Mesendoderm (in vitro differentiated cells): ENCODE measurements at regions not wholly inside any gene's neighbourhood (a gene's known extent, or its start where the extent isn't known, plus 50 kb on each side); places are given as distances from the start of the nearest gene placed in this dataset.
"Not testable (repeated sequence)": the region's sequence is repeated elsewhere in the genome, so short reads cannot be mapped to it uniquely, and the experiment has no call there.

Source experiments
- DNase-seq: peaks from one replicate; pipeline ENCODE4 v3.0.0; 2013
- H2AK5ac ChIP-seq: 2 replicates; pipeline ENCODE4 v1.6.1; 2013; ENCODE audit warnings: low read length, inconsistent platforms
- H2BK120ac ChIP-seq: 2 replicates; pipeline ENCODE4 v1.6.1; 2013; ENCODE audit warnings: low read depth, mild to moderate bottlenecking, low read length, moderate library complexity, mixed read lengths
- H2BK15ac ChIP-seq: replicated peaks from 2 replicates; pipeline ENCODE4 v1.6.1; 2013; ENCODE audit warnings: low read depth, mild to moderate bottlenecking, moderate library complexity
- H2BK5ac ChIP-seq: 2 replicates; pipeline ENCODE4 v1.6.1; 2013; ENCODE audit warnings: low read length, inconsistent platforms
- H3K18ac ChIP-seq: 2 replicates; pipeline ENCODE4 v1.6.1; 2013; ENCODE audit warnings: mild to moderate bottlenecking, low read length, mixed read lengths
- H3K23ac ChIP-seq: one replicate; pipeline ENCODE4 v1.6.1; 2013; ENCODE audit warnings: low read length
- H3K27ac ChIP-seq: 2 replicates; pipeline ENCODE4 v1.5.1; 2013; ENCODE audit warnings: low read depth, mild to moderate bottlenecking, inconsistent platforms, low read length, moderate library complexity
- H3K27me3 ChIP-seq: 2 replicates; pipeline ENCODE4 v1.6.1; 2013; ENCODE audit warnings: low read length, control low read depth, mild to moderate bottlenecking, inconsistent platforms; ENCODE audit not compliant: insufficient read depth, poor library complexity
- H3K36me3 ChIP-seq: 2 replicates; pipeline ENCODE4 v1.6.1; 2013; ENCODE audit warnings: low read length, inconsistent platforms; ENCODE audit not compliant: control insufficient read depth, insufficient read depth
- H3K4ac ChIP-seq: one replicate; pipeline ENCODE4 v1.6.1; 2013; ENCODE audit warnings: low read depth, mild to moderate bottlenecking, low read length, moderate library complexity
- H3K4me1 ChIP-seq: 2 replicates; pipeline ENCODE4 v1.6.1; 2013; ENCODE audit warnings: low read depth, low read length, inconsistent platforms; ENCODE audit not compliant: control insufficient read depth
- H3K4me2 ChIP-seq: 2 replicates; pipeline ENCODE4 v1.6.1; 2013; ENCODE audit warnings: low read length
- H3K4me3 ChIP-seq: 2 replicates; pipeline ENCODE4 v1.5.1; 2013; ENCODE audit warnings: mild to moderate bottlenecking, low read length
- H3K56ac ChIP-seq: one replicate; pipeline ENCODE4 v1.6.1; 2013; ENCODE audit warnings: low read length
- H3K79me1 ChIP-seq: 2 replicates; pipeline ENCODE4 v1.6.1; 2013; ENCODE audit warnings: low read length, inconsistent platforms
- H3K79me2 ChIP-seq: 2 replicates; pipeline ENCODE4 v1.6.1; 2013; ENCODE audit warnings: mild to moderate bottlenecking, low read length; ENCODE audit not compliant: control insufficient read depth, insufficient read depth
- H3K9ac ChIP-seq: 2 replicates; pipeline ENCODE4 v1.6.1; 2013; ENCODE audit warnings: low read length, inconsistent platforms
- H4K5ac ChIP-seq: one replicate; pipeline ENCODE4 v1.6.1; 2013; ENCODE audit warnings: low read length
- H4K8ac ChIP-seq: one replicate; pipeline ENCODE4 v1.6.1; 2013; ENCODE audit warnings: low read depth, mild to moderate bottlenecking, control low read depth, low read length, moderate library complexity
- WGBS: extraction: QIAGEN DNeasy Blood & Tissue Kit; methylation state at CpG from one replicate; pipeline ENCODE4 v1.1.7; 2013; ENCODE audit warnings: low lambda C conversion rate, missing lambda C conversion rate; ENCODE audit not compliant: insufficient coverage; ENCODE audit errors: extremely low coverage; 5-methylcytosine and 5-hydroxymethylcytosine counted together

- DNase-seq: peak; percentile 18
- H4K5ac ChIP-seq: no peak overlapping the region
- no peaks in the 10 kb centered on the region for H3K36me3 ChIP-seq
- no peak overlapping the region for H3K27ac ChIP-seq
- no peak overlapping the region for H2BK120ac ChIP-seq
- H3K56ac ChIP-seq: no peak overlapping the region
- H3K4me1 ChIP-seq: no peaks in the 10 kb centered on the region
- H3K79me1 ChIP-seq: no peaks in the 10 kb centered on the region
- no CpG with 5 or more reads among the region's 2 CpGs for WGBS
- no peak overlapping the region for H2BK5ac ChIP-seq
- H4K8ac ChIP-seq: no peak overlapping the region
- no peak overlapping the region for H3K23ac ChIP-seq
- no peak overlapping the region for H2AK5ac ChIP-seq
- H2BK15ac ChIP-seq: no peak overlapping the region
- no peak overlapping the region for H3K9ac ChIP-seq
- H3K18ac ChIP-seq: no peak overlapping the region
- no peak overlapping the region for H3K4me2 ChIP-seq
- no peak overlapping the region for H3K4ac ChIP-seq
- H3K79me2 ChIP-seq: no peaks in the 10 kb centered on the region
- H3K4me3 ChIP-seq: no peak overlapping the region
- H3K27me3 ChIP-seq: no peaks in the 10 kb centered on the region
Measured at GRCh38 chr12:69044887-69045286, 111.9 kb upstream of the CPM start.

- no peak overlapping the region for H2BK120ac ChIP-seq
- H3K79me2 ChIP-seq: no peaks in the 10 kb centered on the region
- no peak overlapping the region for H4K5ac ChIP-seq
- H3K4ac ChIP-seq: no peak overlapping the region
- H3K4me3 ChIP-seq: no peak overlapping the region
- H2BK15ac ChIP-seq: no peak overlapping the region
- H2AK5ac ChIP-seq: no peak overlapping the region
- DNase-seq: no peak
- H3K4me2 ChIP-seq: no peak overlapping the region
- no peak overlapping the region for H3K56ac ChIP-seq
- no peak overlapping the region for H3K18ac ChIP-seq
- no peaks in the 10 kb centered on the region for H3K4me1 ChIP-seq
- no peak overlapping the region for H2BK5ac ChIP-seq
- no peak overlapping the region for H3K27ac ChIP-seq
- H3K79me1 ChIP-seq: no peaks in the 10 kb centered on the region
- no peak overlapping the region for H4K8ac ChIP-seq
- H3K23ac ChIP-seq: no peak overlapping the region
- H3K36me3 ChIP-seq: no peaks in the 10 kb centered on the region
- no peak overlapping the region for H3K9ac ChIP-seq
- H3K27me3 ChIP-seq: no peaks in the 10 kb centered on the region
- no CpG with 5 or more reads among the region's 6 CpGs for WGBS
Measured at GRCh38 chr12:69045430-69045829, 112.5 kb upstream of the CPM start.

GRCh38 chr12:69046363-69046762, 113.4 kb upstream of the CPM start:
- H3K27me3 ChIP-seq: no peaks in the 10 kb centered on the region
- no peak overlapping the region for H3K4me3 ChIP-seq
- H2BK120ac ChIP-seq: no peak overlapping the region
- no peak overlapping the region for H3K27ac ChIP-seq
- no peaks in the 10 kb centered on the region for H3K4me1 ChIP-seq
- no peaks in the 10 kb centered on the region for H3K79me1 ChIP-seq
- WGBS: no CpG with 5 or more reads among the region's 2 CpGs
- no peak overlapping the region for H3K4me2 ChIP-seq
- no peak overlapping the region for H3K4ac ChIP-seq
- no peak overlapping the region for H3K56ac ChIP-seq
- no peak for DNase-seq
- no peak overlapping the region for H2BK5ac ChIP-seq
- no peak overlapping the region for H2BK15ac ChIP-seq
- no peak overlapping the region for H3K9ac ChIP-seq
- no peak overlapping the region for H3K18ac ChIP-seq
- no peaks in the 10 kb centered on the region for H3K79me2 ChIP-seq
- H3K23ac ChIP-seq: no peak overlapping the region
- no peak overlapping the region for H4K5ac ChIP-seq
- H3K36me3 ChIP-seq: no peaks in the 10 kb centered on the region
- H4K8ac ChIP-seq: no peak overlapping the region
- no peak overlapping the region for H2AK5ac ChIP-seq

- Histone ChIP-seq H2BK120ac (no peak overlapping the region), H3K79me2 (no peaks in the 10 kb centered on the region), H3K27me3 (no peaks in the 10 kb centered on the region), H3K27ac (no peak overlapping the region), H3K4ac (no peak overlapping the region), H3K23ac (no peak overlapping the region), H3K9ac (no peak overlapping the region), H4K8ac (no peak overlapping the region), H3K4me3 (no peak overlapping the region), H2BK5ac (no peak overlapping the region), H4K5ac (no peak overlapping the region), H3K56ac (no peak overlapping the region), H3K18ac (no peak overlapping the region), H3K4me2 (no peak overlapping the region), H3K79me1 (no peaks in the 10 kb centered on the region), H3K36me3 (no peaks in the 10 kb centered on the region), H2BK15ac (no peak overlapping the region), H3K4me1 (no peaks in the 10 kb centered on the region), H2AK5ac (no peak overlapping the region)
- DNase-seq: no peak
- WGBS: no CpG with 5 or more reads among the region's 3 CpGs
Measured at GRCh38 chr12:69046920-69047319, 113.9 kb upstream of the CPM start.

- no peak for DNase-seq
- Histone ChIP-seq H3K4ac (no peak overlapping the region), H2BK5ac (no peak overlapping the region), H3K36me3 (no peaks in the 10 kb centered on the region), H2BK120ac (no peak overlapping the region), H4K5ac (no peak overlapping the region), H2AK5ac (no peak overlapping the region), H3K23ac (no peak overlapping the region), H4K8ac (no peak overlapping the region), H3K4me2 (no peak overlapping the region), H3K79me2 (no peaks in the 10 kb centered on the region), H3K4me1 (no peaks in the 10 kb centered on the region), H3K9ac (no peak overlapping the region), H3K27me3 (no peaks in the 10 kb centered on the region), H3K56ac (no peak overlapping the region), H3K27ac (no peak overlapping the region), H2BK15ac (no peak overlapping the region), H3K4me3 (no peak overlapping the region), H3K18ac (no peak overlapping the region), H3K79me1 (no peaks in the 10 kb centered on the region)
- WGBS: no CpG with 5 or more reads among the region's 4 CpGs
Measured at GRCh38 chr12:69047990-69048389, 115.0 kb upstream of the CPM start.

DNA sequence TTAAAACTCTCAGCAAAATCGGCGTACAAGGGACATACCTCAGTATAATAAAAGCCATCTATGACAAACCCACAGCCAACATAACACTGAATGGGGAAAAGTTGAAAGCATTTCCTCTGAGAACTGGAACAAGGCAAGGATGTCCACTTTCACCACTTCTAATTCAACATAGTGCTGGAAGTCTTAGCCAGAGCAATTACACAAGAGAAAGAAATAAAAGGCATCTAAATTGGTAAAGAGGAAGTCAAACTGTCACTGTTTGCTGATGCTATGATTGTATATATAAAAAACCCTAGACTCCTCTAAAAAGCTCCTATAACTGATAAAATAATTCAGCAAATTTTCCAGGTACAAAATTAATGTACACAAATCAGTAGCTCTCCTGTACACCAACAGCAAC, 116.9 kb upstream of the CPM start:
- no CpG with 5 or more reads among the region's 2 CpGs for WGBS

More for the DNA sequence above, 116.9 kb upstream of the CPM start:
- DNase-seq, H3K4me2 ChIP-seq, H3K18ac ChIP-seq, H3K4me1 ChIP-seq, H4K5ac ChIP-seq, H3K79me2 ChIP-seq, H3K4me3 ChIP-seq, H3K79me1 ChIP-seq, H2BK5ac ChIP-seq, H3K36me3 ChIP-seq, H4K8ac ChIP-seq, H3K4ac ChIP-seq, H3K27ac ChIP-seq, H2BK120ac ChIP-seq, H3K9ac ChIP-seq, H3K23ac ChIP-seq, H2AK5ac ChIP-seq, H3K56ac ChIP-seq, H2BK15ac ChIP-seq, H3K27me3 ChIP-seq: not testable (repeated sequence)
